T-helper 2 cell treated with Interferon-gamma antibody and Interleukin-4, amounts not matched to agents 5 μg/mL and 100 μg/mL, for 36 hours (primary cell): ENCODE measurements at regions not wholly inside any gene's neighbourhood (a gene's known extent, or its start where the extent isn't known, plus 50 kb on each side); places are given as distances from the start of the nearest gene placed in this dataset.

Experiments
- DNase-seq: peaks from one replicate; pipeline ENCODE4 v3.0.0; 2021; ENCODE audit warnings: low spot score
- H3K27ac Mint-ChIP-seq: one replicate; pipeline ENCODE4 v1.8.0; 2021; ENCODE audit warnings: mild to moderate bottlenecking, mixed read lengths
- H3K27me3 Mint-ChIP-seq: one replicate; pipeline ENCODE4 v1.8.0; 2021; ENCODE audit warnings: low read depth, mixed read lengths
- H3K36me3 Mint-ChIP-seq: one replicate; pipeline ENCODE4 v1.8.0; 2021; ENCODE audit warnings: low read depth, mixed read lengths
- H3K4me1 Mint-ChIP-seq: one replicate; pipeline ENCODE4 v1.8.0; 2021; ENCODE audit warnings: low read depth, mixed read lengths
- H3K4me3 Mint-ChIP-seq: one replicate; pipeline ENCODE4 v1.8.0; 2022; ENCODE audit warnings: mild to moderate bottlenecking, moderate library complexity, mixed read lengths
- H3K9me3 Mint-ChIP-seq: one replicate; pipeline ENCODE4 v1.8.0; 2021; ENCODE audit warnings: mixed read lengths

DNA sequence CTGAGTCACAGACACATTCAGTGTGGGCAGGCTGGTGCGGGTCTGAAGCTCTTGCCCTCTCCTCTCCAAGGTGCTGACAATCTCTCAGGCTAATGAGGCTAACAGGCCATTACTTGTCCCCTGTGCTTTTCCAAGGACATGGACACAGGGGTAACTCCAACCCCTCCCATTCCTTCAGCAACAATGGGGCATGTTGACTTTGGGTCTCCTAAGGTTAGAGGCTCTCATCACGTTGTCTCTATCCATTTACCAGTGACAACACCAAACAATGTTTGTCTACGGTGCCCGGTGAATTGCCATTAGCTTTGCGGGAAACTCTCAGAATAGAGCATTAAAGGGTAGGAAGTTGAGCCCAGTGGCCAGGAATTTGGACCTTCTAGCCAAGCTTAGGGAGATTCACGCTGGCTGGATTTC, 101.6 kb upstream of the TNS3 start:
- H3K9me3 Mint-ChIP-seq, result no peaks in the 10 kb centered on the region
- DNase-seq, result no peak
- no peaks in the 10 kb centered on the region for H3K36me3 Mint-ChIP-seq
- no peaks in the 10 kb centered on the region for H3K27me3 Mint-ChIP-seq
- no peaks in the 10 kb centered on the region for H3K4me1 Mint-ChIP-seq
- H3K4me3 Mint-ChIP-seq, result no peak overlapping the region
- no peak overlapping the region for H3K27ac Mint-ChIP-seq

- no peak for DNase-seq
- Mint-ChIP-seq H3K36me3 (no peaks in the 10 kb centered on the region), H3K27ac (no peak overlapping the region)
Measured at GRCh38 chr7:47682874-47683273, 101.0 kb upstream of the TNS3 start.

GRCh38 chr7:47681249-47681810, 99.4 kb upstream of the TNS3 start:
- no peak for DNase-seq
- Mint-ChIP-seq H3K9me3 (no peaks in the 10 kb centered on the region), H3K4me1 (no peaks in the 10 kb centered on the region), H3K27ac (no peak overlapping the region), H3K27me3 (no peaks in the 10 kb centered on the region), H3K36me3 (no peaks in the 10 kb centered on the region), H3K4me3 (no peak overlapping the region)

More at GRCh38 chr7:47682874-47683273, 101.0 kb upstream of the TNS3 start:
- no peaks in the 10 kb centered on the region for H3K27me3 Mint-ChIP-seq
- no peak overlapping the region for H3K4me3 Mint-ChIP-seq
- no peaks in the 10 kb centered on the region for H3K4me1 Mint-ChIP-seq
- no peaks in the 10 kb centered on the region for H3K9me3 Mint-ChIP-seq

DNA sequence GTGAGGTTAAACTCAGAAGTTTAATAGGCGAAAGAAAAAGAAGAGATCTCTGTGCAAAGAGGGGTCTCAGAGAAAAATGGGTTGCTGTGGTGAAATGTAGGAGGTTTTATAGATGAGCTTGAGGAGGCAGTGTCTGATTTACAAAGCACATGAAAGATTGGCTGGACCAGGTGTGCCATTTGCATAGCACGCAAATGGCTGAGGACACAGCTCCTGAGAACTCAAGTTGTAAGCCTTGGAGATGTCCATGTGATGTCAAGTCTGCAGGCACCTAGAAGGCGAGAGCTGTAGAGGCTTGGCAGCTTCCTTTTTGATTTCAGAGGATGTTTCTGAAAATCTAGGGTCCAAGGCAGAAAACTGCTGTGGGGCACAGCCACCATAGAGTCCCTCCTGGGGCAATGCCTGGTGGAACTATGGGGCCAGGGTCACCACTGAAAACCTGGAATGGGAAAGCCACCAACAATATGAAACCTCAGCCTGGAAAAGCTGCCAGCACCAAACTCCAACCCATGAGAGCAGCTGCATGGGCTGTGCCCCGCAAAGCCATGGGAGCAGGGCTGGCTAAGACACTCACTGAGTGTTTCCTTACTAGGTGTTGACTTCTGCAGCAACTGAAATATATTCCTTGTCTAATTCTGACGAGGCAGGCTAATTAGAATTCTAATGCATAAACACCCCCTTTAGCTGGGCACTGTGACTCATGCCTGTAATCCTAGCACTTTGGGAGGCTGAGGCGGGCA, 96.9 kb upstream of the TNS3 start:
- no peaks in the 10 kb centered on the region for H3K4me1 Mint-ChIP-seq
- no peaks in the 10 kb centered on the region for H3K27me3 Mint-ChIP-seq
- no peaks in the 10 kb centered on the region for H3K9me3 Mint-ChIP-seq
- no peak for DNase-seq
- H3K4me3 Mint-ChIP-seq, result no peak overlapping the region
- no peaks in the 10 kb centered on the region for H3K36me3 Mint-ChIP-seq
- no peak overlapping the region for H3K27ac Mint-ChIP-seq

DNA sequence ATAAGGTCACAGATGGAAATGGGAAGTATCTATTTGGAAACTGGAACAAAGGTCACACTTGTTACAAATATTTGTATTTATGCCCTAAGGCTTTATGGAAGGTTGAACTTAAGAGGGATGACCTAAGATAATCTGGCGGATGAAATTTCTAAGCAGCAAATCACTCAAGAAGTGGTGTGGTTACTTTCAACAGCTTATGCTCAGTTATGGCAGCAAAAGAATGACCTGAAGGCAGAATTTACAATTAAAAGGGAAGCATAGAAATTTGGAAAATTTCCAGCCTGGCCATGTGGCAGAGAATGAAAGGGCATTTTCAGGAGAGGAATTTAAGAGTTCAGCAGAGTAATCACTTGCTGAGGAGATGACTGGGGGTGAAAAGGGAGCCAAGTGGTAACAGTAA, 95.8 kb upstream of the TNS3 start:
- no peaks in the 10 kb centered on the region for H3K27me3 Mint-ChIP-seq
- no peak overlapping the region for H3K27ac Mint-ChIP-seq
- H3K36me3 Mint-ChIP-seq, result no peaks in the 10 kb centered on the region
- DNase-seq, result no peak
- no peak overlapping the region for H3K4me3 Mint-ChIP-seq
- H3K4me1 Mint-ChIP-seq, result no peaks in the 10 kb centered on the region
- H3K9me3 Mint-ChIP-seq, result no peaks in the 10 kb centered on the region

DNA sequence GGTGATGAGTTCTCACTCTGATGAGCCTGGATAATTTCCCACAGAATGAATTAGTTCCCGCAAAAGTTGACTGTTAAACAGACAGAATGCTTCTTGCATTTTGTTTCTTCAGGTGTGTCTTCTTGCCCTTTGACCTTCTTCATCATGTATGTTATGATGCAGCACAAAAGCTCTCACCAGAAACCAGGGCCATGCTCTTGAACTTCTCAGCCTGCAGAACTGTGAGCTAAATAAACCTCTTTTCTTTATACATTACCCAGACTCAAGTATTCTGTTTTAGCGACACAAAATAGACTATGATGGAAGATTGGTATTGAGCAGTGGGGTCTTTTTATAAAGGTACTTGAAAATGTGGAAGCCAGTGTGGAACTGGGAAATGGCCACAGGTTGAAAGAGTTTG, 95.2 kb upstream of the TNS3 start:
- H3K36me3 Mint-ChIP-seq, result no peaks in the 10 kb centered on the region
- H3K27ac Mint-ChIP-seq, result no peak overlapping the region
- no peaks in the 10 kb centered on the region for H3K9me3 Mint-ChIP-seq
- H3K4me1 Mint-ChIP-seq, result no peaks in the 10 kb centered on the region
- no peak for DNase-seq
- H3K4me3 Mint-ChIP-seq, result no peak overlapping the region
- H3K27me3 Mint-ChIP-seq, result no peaks in the 10 kb centered on the region

DNA sequence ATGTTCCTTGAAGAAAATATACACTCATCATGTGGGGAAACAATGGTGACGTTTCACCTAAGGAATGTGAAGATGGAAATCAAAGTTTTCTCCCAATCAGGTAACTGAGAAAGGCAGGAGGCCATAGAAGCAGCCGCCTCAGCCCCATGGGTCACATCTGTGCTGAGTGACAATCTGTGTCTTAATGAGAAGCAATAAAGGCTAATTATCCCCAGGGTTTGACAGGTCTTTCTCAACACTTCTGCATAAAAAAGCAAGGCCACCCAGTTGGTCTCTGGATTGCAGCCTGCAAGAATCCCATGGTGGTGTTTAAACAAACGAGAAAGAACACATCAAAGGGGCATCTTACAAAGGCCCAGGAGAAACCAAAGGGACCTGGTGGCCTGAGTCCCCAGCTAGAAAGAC, 91.1 kb upstream of the TNS3 start:
- Mint-ChIP-seq H3K9me3 (no peaks in the 10 kb centered on the region), H3K4me3 (no peak overlapping the region), H3K27ac (no peak overlapping the region), H3K4me1 (no peaks in the 10 kb centered on the region), H3K36me3 (no peaks in the 10 kb centered on the region), H3K27me3 (no peaks in the 10 kb centered on the region)
- no peak for DNase-seq

DNA sequence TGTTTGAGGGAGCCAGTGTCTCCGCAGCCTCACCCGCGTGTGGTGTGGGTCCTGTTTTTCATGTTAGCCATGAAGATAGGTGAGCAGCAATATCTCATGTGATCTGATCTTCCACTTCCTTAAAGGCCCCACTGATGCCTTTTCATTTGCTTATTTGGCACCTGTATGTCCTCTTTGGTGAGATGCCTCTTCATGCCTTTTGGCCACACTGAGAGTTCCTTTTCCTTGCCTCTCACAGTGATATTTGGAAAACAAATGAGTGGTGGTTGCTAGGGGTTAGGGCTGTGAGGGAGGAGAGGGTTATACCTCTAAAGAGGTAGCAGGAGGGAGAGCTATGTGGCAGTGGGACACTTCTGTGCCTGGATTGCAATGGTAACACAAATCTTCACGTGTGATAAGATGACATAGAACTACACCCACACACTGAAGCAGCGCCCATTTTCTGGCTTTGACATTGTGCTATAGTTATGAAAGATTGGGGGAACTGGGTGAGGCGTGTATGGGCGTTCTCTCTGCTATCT, 90.4 kb upstream of the TNS3 start:
- Mint-ChIP-seq H3K36me3 (no peaks in the 10 kb centered on the region), H3K4me3 (no peak overlapping the region), H3K27ac (no peak overlapping the region), H3K4me1 (no peaks in the 10 kb centered on the region), H3K27me3 (no peaks in the 10 kb centered on the region), H3K9me3 (no peaks in the 10 kb centered on the region)
- no peak for DNase-seq

DNA sequence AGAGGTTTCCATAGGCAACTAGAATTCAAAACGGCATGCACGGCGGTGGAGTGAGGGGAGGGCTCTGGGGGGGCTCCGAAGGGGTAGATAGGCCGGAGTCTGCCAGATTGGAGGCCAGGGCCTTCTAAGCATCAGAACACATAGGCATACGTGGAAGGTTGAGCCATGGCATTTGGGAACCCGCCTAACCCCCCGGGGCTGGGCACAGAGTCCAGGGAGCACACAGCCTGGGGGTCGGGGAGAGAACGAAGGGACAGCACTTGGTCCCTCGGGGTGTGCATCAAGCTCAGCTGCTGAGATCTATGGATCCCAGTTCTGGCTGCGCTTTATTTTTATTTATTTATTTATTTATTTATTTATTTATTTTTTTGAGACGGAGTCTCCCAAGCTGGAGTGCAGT, 89.4 kb upstream of the TNS3 start:
- no peaks in the 10 kb centered on the region for H3K9me3 Mint-ChIP-seq
- H3K36me3 Mint-ChIP-seq, result no peaks in the 10 kb centered on the region
- no peak overlapping the region for H3K27ac Mint-ChIP-seq
- H3K27me3 Mint-ChIP-seq, result no peaks in the 10 kb centered on the region
- no peaks in the 10 kb centered on the region for H3K4me1 Mint-ChIP-seq
- no peak overlapping the region for H3K4me3 Mint-ChIP-seq
- DNase-seq, result no peak

DNA sequence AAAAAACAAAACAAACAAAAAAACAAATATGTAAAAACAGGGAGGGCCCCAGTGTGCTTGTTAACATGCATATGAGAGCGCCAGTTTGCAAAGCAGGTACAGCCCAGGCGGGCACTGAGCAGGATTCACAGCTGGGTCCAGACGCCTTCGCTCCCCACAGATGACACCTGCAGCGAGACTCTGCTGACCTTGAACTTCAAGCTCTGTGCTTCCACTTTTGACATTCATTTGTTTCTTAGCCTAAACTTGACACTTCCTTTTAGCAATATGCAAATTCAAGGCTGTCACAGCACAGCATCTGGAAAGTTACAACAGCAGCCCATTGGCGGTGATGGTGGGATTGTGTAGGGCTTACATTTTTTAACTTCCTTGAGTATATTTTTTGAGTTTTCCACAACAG, 88.8 kb upstream of the TNS3 start:
- Mint-ChIP-seq H3K9me3 (no peaks in the 10 kb centered on the region), H3K36me3 (no peaks in the 10 kb centered on the region), H3K4me1 (no peaks in the 10 kb centered on the region), H3K27me3 (no peaks in the 10 kb centered on the region), H3K4me3 (no peak overlapping the region), H3K27ac (no peak overlapping the region)
- DNase-seq, result no peak

DNA sequence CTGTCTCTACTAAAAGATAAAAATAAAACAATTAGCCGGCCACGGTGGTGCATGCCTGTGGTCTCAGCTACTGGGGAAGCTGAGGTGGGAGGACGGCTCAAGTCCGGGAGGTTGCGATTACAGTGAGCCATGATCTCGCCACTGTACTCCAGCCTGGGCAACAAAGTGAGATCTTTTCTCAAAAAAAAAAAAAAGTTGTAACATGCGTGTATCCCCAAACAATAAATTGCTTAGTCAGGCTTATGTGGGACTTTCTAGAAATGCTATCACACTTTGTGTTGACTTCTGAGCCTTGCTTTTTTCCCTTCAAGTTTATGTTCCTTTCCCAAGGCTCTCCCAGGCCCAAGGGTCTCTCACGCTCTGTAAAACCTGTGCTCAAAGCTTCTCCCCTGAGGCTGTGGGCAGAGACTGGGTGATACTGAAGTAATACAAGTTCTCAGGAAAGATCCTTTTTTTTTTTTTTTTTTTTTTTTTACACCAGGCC, 88.0 kb upstream of the TNS3 start:
- no peak overlapping the region for H3K27ac Mint-ChIP-seq
- H3K36me3 Mint-ChIP-seq, result no peaks in the 10 kb centered on the region
- no peaks in the 10 kb centered on the region for H3K27me3 Mint-ChIP-seq
- H3K4me1 Mint-ChIP-seq, result no peaks in the 10 kb centered on the region
- DNase-seq, result no peak
- no peaks in the 10 kb centered on the region for H3K9me3 Mint-ChIP-seq
- H3K4me3 Mint-ChIP-seq, result no peak overlapping the region

GRCh38 chr7:47669178-47669891, 87.4 kb upstream of the TNS3 start:
- H3K27ac Mint-ChIP-seq, result no peak overlapping the region
- H3K36me3 Mint-ChIP-seq, result no peaks in the 10 kb centered on the region
- no peak for DNase-seq
- no peaks in the 10 kb centered on the region for H3K9me3 Mint-ChIP-seq
- H3K4me3 Mint-ChIP-seq, result no peak overlapping the region
- no peaks in the 10 kb centered on the region for H3K27me3 Mint-ChIP-seq
- no peaks in the 10 kb centered on the region for H3K4me1 Mint-ChIP-seq

GRCh38 chr7:47666164-47666862, 84.4 kb upstream of the TNS3 start:
- H3K9me3 Mint-ChIP-seq, result no peaks in the 10 kb centered on the region
- no peaks in the 10 kb centered on the region for H3K36me3 Mint-ChIP-seq
- no peaks in the 10 kb centered on the region for H3K4me1 Mint-ChIP-seq
- H3K4me3 Mint-ChIP-seq, result no peak overlapping the region
- no peak overlapping the region for H3K27ac Mint-ChIP-seq
- DNase-seq, result no peak
- H3K27me3 Mint-ChIP-seq, result no peaks in the 10 kb centered on the region
